GM12878 (cell line): ENCODE measurements at regions not wholly inside any gene's neighbourhood (a gene's known extent, or its start where the extent isn't known, plus 50 kb on each side); places are given as distances from the start of the nearest gene placed in this dataset.

Experiments
- ATAC-seq: fragments of 200-7000 bp; cut with Tn5 transposase; 3 replicates; pipeline ENCODE4 v1.9.1; 2020; ENCODE audit warnings: mild to moderate bottlenecking, moderate library complexity
- BruUV-seq: library from RNA; stranded (reverse); fragments of 400-500 nt; replicated peaks from 2 replicates; lab custom pipeline; 2021; lab: Mats Ljungman, UMichigan
- CTCF ChIA-PET: fragments of 300-600 bp; sonication (Branson Sonifier 250); formaldehyde crosslinking; extraction: SDS; loops from one replicate; lab custom pipeline; 2021; ENCODE audit warnings: inconsistent platforms; lab: Yijun Ruan, JAX
- POLR2A ChIA-PET: fragments of 350-600 bp; formaldehyde crosslinking; extraction: SDS; loops from one replicate; lab custom pipeline; 2021; ENCODE audit warnings: inconsistent platforms; lab: Charles Lee
- RAD21 ChIA-PET: fragments of 300-600 bp; sonication (Branson Sonifier 250); formaldehyde crosslinking; loops from one replicate; lab custom pipeline; 2023; ENCODE audit warnings: antibody characterized with exemption; ENCODE audit not compliant: unreplicated experiment; lab: Charles Lee
- SMC1A ChIA-PET: fragments of 300-600 bp; sonication (Branson Sonifier 250); formaldehyde crosslinking; loops from one replicate; lab custom pipeline; 2023; ENCODE audit not compliant: unreplicated experiment, uncharacterized antibody; lab: Charles Lee
- DNase-seq: peaks from one replicate; pipeline ENCODE4 v3.0.0-alpha.2; 2011; ENCODE audit warnings: low read depth, low spot score
- FAIRE-seq: peaks from 3 replicates; lab custom pipeline; 2011; peaks lifted over from hg19 to GRCh38; lab: Jason Lieb, UNC
- H2AFZ ChIP-seq: 2 replicates; pipeline ENCODE4 v1.6.0; 2011; ENCODE audit warnings: low read depth, low read length, control low read depth; ENCODE audit not compliant: control insufficient read depth
- H3K27ac ChIP-seq: 2 replicates; pipeline ENCODE4 v1.5.1; 2011; ENCODE audit warnings: control low read depth; ENCODE audit not compliant: control insufficient read depth, insufficient read depth
- H3K27me3 ChIP-seq, 2 experiments: replicated peaks in 1 of 2; 2 replicates each; pipeline versions ENCODE4 v1.6.0 to v1.6.1; 2011; ENCODE audit warnings: low read length in 1 of 2; ENCODE audit not compliant: control insufficient read depth in 2 of 2, insufficient read depth in 2 of 2
- H3K36me3 ChIP-seq, 2 experiments: 2 replicates each; pipeline ENCODE4 v1.5.1; 2011; ENCODE audit warnings: low read length in 1 of 2; ENCODE audit not compliant: control insufficient read depth in 2 of 2, insufficient read depth in 2 of 2
- H3K4me1 ChIP-seq: 2 replicates; pipeline ENCODE4 v1.6.1; 2011; ENCODE audit warnings: mild to moderate bottlenecking, low read length, moderate library complexity, mixed read lengths; ENCODE audit not compliant: control insufficient read depth, insufficient read depth
- H3K4me2 ChIP-seq: 2 replicates; pipeline ENCODE4 v1.6.0; 2011; ENCODE audit warnings: control low read depth; ENCODE audit not compliant: control insufficient read depth, insufficient read depth
- H3K4me3 ChIP-seq: fragments of 200-600 bp; sonication (generic); 2 replicates; pipeline ENCODE4 v1.5.1; 2016
- H3K79me2 ChIP-seq: 2 replicates; pipeline ENCODE4 v1.6.0; 2011; ENCODE audit warnings: low read length; ENCODE audit not compliant: control insufficient read depth, insufficient read depth
- H3K9ac ChIP-seq: 2 replicates; pipeline ENCODE4 v1.8.0; 2011; ENCODE audit warnings: low read length, control low read depth, mixed read lengths; ENCODE audit not compliant: control insufficient read depth, insufficient read depth
- H3K9me3 ChIP-seq: replicated peaks from 3 replicates; pipeline ENCODE4 v1.5.1; 2011; ENCODE audit warnings: mild to moderate bottlenecking, low read length; ENCODE audit not compliant: control insufficient read depth, insufficient read depth
- H4K20me1 ChIP-seq: 2 replicates; pipeline ENCODE4 v1.6.0; 2011; ENCODE audit not compliant: control insufficient read depth, insufficient read depth
- BHLHE40 ChIP-seq, 2 experiments: fragments of 450-650 bp in 1 of 2; IDR thresholded peaks; 2 replicates each; pipeline ENCODE4 v1.6.1; 2011 to 2017; ENCODE audit warnings: low read depth in 2 of 2, borderline replicate concordance in 1 of 2, improper control_type of control experiment in 1 of 2, low read length in 1 of 2, mild to moderate bottlenecking in 1 of 2
- GABPA ChIP-seq: IDR thresholded peaks from 2 replicates; pipeline ENCODE4 v1.6.1; 2014; ENCODE audit warnings: antibody characterized with exemption, low read depth, mild to moderate bottlenecking, inconsistent platforms
- JUNB ChIP-seq: IDR thresholded peaks from 2 replicates; pipeline ENCODE4 v1.6.1; 2016; ENCODE audit warnings: antibody characterized with exemption, mild to moderate bottlenecking
- KLF5 ChIP-seq: fragments of 450-650 bp; IDR thresholded peaks from 2 replicates; pipeline ENCODE4 v1.6.1; 2014; ENCODE audit warnings: mild to moderate bottlenecking; ENCODE audit not compliant: partially characterized antibody
- LARP7 ChIP-seq: fragments of 450-650 bp; IDR thresholded peaks from 2 replicates; pipeline ENCODE4 v1.6.1; 2017; ENCODE audit warnings: mild to moderate bottlenecking
- MEF2A ChIP-seq: IDR thresholded peaks from 2 replicates; pipeline ENCODE4 v1.6.1; 2011; ENCODE audit warnings: low read depth, mild to moderate bottlenecking, low read length, moderate library complexity; ENCODE audit not compliant: insufficient read depth
- MEF2B ChIP-seq: fragments of 450-650 bp; IDR thresholded peaks from 2 replicates; pipeline ENCODE4 v1.6.1; 2018; ENCODE audit warnings: mild to moderate bottlenecking, moderate library complexity; ENCODE audit not compliant: partially characterized antibody, poor library complexity, severe bottlenecking
- PML ChIP-seq: IDR thresholded peaks from 2 replicates; pipeline ENCODE4 v1.6.1; 2012; ENCODE audit warnings: low read length, inconsistent platforms
- RELB ChIP-seq: fragments of 450-650 bp; IDR thresholded peaks from 2 replicates; pipeline ENCODE4 v1.6.1; 2017; ENCODE audit warnings: low read depth, mild to moderate bottlenecking, moderate library complexity
- RFX5 ChIP-seq: IDR thresholded peaks from 2 replicates; pipeline ENCODE4 v1.6.1; 2011; ENCODE audit warnings: low read depth, low read length, improper control_type of control experiment
- RUNX3 ChIP-seq: IDR thresholded peaks from 2 replicates; pipeline ENCODE4 v1.6.1; 2012; ENCODE audit warnings: low read length, inconsistent platforms
- SIX5 ChIP-seq: IDR thresholded peaks from 2 replicates; pipeline ENCODE4 v1.6.1; 2011; ENCODE audit warnings: mild to moderate bottlenecking, low read depth, low read length, moderate library complexity; ENCODE audit not compliant: severe bottlenecking
- SMARCA5 ChIP-seq: fragments of 450-650 bp; IDR thresholded peaks from 2 replicates; pipeline ENCODE4 v1.6.1; 2017; ENCODE audit warnings: mild to moderate bottlenecking
- SPI1 ChIP-seq: IDR thresholded peaks from 2 replicates; pipeline ENCODE4 v1.6.1; 2011; ENCODE audit warnings: low read depth, mild to moderate bottlenecking, low read length, moderate library complexity, borderline replicate concordance; ENCODE audit not compliant: insufficient read depth
- STAT3 ChIP-seq: IDR thresholded peaks from 2 replicates; pipeline ENCODE4 v1.6.1; 2011; ENCODE audit warnings: low read depth, low read length, improper control_type of control experiment
- TCF7 ChIP-seq: IDR thresholded peaks from 2 replicates; pipeline ENCODE4 v1.6.1; 2014; ENCODE audit warnings: antibody characterized with exemption, borderline replicate concordance
- WGBS: methylation state at CpG from one replicate; pipeline ENCODE4 v1.1.6; 2016; ENCODE audit warnings: low lambda C conversion rate; ENCODE audit not compliant: insufficient replicate concordance, insufficient coverage; ENCODE audit errors: missing lambda C conversion rate; 5-methylcytosine and 5-hydroxymethylcytosine counted together
- in situ Hi-C: fragments of 300-500 bp; cut with MboI; formaldehyde crosslinking; loops from 9 replicates; pipeline ENCODE4 v1.14.3; 2018; ENCODE audit warnings: mixed read lengths
- intact Hi-C: fragments of 100-400 bp; cut with micrococcal nuclease; formaldehyde crosslinking; loops from one replicate; pipeline ENCODE4 v1.14.2; 2022; ENCODE audit not compliant: unreplicated experiment
- TF ChIP-seq, protein P1 (sequence below): IDR thresholded peaks from 2 replicates; pipeline ENCODE4 v1.6.1; 2011; ENCODE audit warnings: mild to moderate bottlenecking, low read depth, low read length, moderate library complexity; ENCODE audit not compliant: insufficient replicate concordance

DNA sequence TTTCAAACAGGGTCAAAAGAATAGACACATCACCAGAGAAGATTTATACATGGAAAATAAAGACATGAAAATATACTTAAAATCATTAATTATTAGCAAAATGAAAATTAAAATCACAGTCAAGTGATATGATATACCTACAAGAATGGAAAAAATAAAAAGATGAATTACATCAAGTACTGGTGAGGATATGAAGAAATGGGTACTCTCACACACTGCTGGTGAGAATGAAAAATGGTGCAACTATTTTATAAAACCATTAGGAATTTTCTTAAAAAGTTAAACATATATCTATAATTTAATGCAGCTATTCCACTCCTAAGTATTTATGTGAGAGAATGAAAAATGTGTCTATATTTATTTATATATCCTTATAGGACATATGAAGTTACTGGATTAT, 136.3 kb upstream of the GRIK2 start:
- intact Hi-C loops (no loop called here), in situ Hi-C loops (no loop called here)
- SMC1A ChIA-PET = no interaction called here
- CTCF ChIA-PET = no interaction called here
- Histone ChIP-seq H3K4me3 (no peak overlapping the region), H3K27ac (no peak overlapping the region), H3K79me2 (no peaks in the 10 kb centered on the region), H3K9me3 (no peaks in the 10 kb centered on the region), H3K36me3 (no peaks in the 10 kb centered on the region), H3K4me1 (no peaks in the 10 kb centered on the region), H3K9ac (no peak overlapping the region), H3K4me2 (no peak overlapping the region), H4K20me1 (no peaks in the 10 kb centered on the region), H3K27me3 (no peaks in the 10 kb centered on the region), H2AFZ (no peak overlapping the region)
- no peak for ATAC-seq
- TF ChIP-seq STAT3 (no peak), MEF2B (no peak), JUNB (no peak), BHLHE40 (IDR thresholded peaks at IDR 0.05; ENCODE audit: borderline replicate concordance in 1 of 2, low read depth in 2 of 2, low read length in 1 of 2) (no peak), RFX5 (no peak), SPI1 (no peak)
- DNase-seq = no peak
- FAIRE-seq = no peak
- BruUV-seq = no TSS peak
- RAD21 ChIA-PET = no interaction called here
- POLR2A ChIA-PET = no interaction called here

GRCh38 chr6:101259505-101259904, 134.0 kb upstream of the GRIK2 start:
- no peak for ATAC-seq
- SMC1A ChIA-PET = no interaction called here
- Histone ChIP-seq H4K20me1 (no peaks in the 10 kb centered on the region), H3K36me3 (no peaks in the 10 kb centered on the region), H3K79me2 (no peaks in the 10 kb centered on the region), H3K27me3 (no peaks in the 10 kb centered on the region), H3K9ac (no peak overlapping the region), H3K9me3 (no peaks in the 10 kb centered on the region), H2AFZ (no peak overlapping the region), H3K4me3 (no peak overlapping the region), H3K27ac (no peak overlapping the region), H3K4me1 (no peaks in the 10 kb centered on the region), H3K4me2 (no peak overlapping the region)
- CTCF ChIA-PET = no interaction called here
- 64% methylated on average over 5 of the region's 5 CpGs for WGBS
- POLR2A ChIA-PET = no interaction called here
- intact Hi-C loops = no loop called here
- RAD21 ChIA-PET = no interaction called here
- no peak for FAIRE-seq
- in situ Hi-C loops = no loop called here
- no peak for DNase-seq
- no TSS peak for BruUV-seq
- TF ChIP-seq SIX5 = no peak
- no peak for TF ChIP-seq LARP7
- TF ChIP-seq RUNX3 = no peak
- TF ChIP-seq SMARCA5 = no peak
- TF ChIP-seq KLF5 = no peak
- TF ChIP-seq PML = no peak
- no peak for TF ChIP-seq GABPA
- TF ChIP-seq MEF2A = no peak
- no peak for TF ChIP-seq RELB
- no peak for TF ChIP-seq TCF7
- TF ChIP-seq, protein P1, sequence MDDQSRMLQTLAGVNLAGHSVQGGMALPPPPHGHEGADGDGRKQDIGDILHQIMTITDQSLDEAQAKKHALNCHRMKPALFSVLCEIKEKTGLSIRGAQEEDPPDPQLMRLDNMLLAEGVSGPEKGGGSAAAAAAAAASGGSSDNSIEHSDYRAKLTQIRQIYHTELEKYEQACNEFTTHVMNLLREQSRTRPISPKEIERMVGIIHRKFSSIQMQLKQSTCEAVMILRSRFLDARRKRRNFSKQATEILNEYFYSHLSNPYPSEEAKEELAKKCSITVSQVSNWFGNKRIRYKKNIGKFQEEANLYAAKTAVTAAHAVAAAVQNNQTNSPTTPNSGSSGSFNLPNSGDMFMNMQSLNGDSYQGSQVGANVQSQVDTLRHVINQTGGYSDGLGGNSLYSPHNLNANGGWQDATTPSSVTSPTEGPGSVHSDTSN = no peak
- TF ChIP-seq SPI1 = no peak
